ENCODE measurements at regions not wholly inside any gene's neighbourhood (a gene's known extent, or its start where the extent isn't known, plus 50 kb on each side); places are given as distances from the start of the nearest gene placed in this dataset.

GRCh38 chr10:43882711-43883110 is 234.0 kb upstream of the ZNF32 start:
- ChIA-PET CTCF (interaction anchor here (0.8 to 1.0 kb wide), 2 partner anchors 11 to 14 kb away, joined by 3 read pairs; no protein-coding TSS in a partner anchor), POLR2A (no interaction called here)
- H3K27me3 ChIP-seq (ENCODE audit: control insufficient read depth, insufficient read depth, low read length) = no peaks in the 10 kb centered on the region
- H3K4me3 ChIP-seq (ENCODE audit: low read depth, low read length) = no peak overlapping the region
- no peak for DNase-seq (ENCODE audit: low read depth)
- H3K36me3 ChIP-seq (ENCODE audit: control insufficient read depth, insufficient read depth, low read length) = no peaks in the 10 kb centered on the region
- no peak for TF ChIP-seq CTCF (IDR thresholded peaks at IDR 0.05; ENCODE audit: insufficient read depth, low read depth, low read length)

- H3K36me3 ChIP-seq (ENCODE audit: control insufficient read depth, insufficient read depth, low read length) = no peaks in the 10 kb centered on the region
- POLR2A ChIA-PET = no interaction called here
- CTCF ChIA-PET = interaction anchor here (1.0 kb wide), 1 partner anchor 12 kb away, joined by 3 read pairs; no protein-coding TSS in a partner anchor
Observed at GRCh38 chr10:43881657-43882056, 233.0 kb upstream of the ZNF32 start.

GRCh38 chr10:43880160-43880559 is 231.5 kb upstream of the ZNF32 start:
- Histone ChIP-seq H3K27me3 (ENCODE audit: control insufficient read depth, insufficient read depth, low read length) (no peaks in the 10 kb centered on the region), H3K36me3 (ENCODE audit: control insufficient read depth, insufficient read depth, low read length) (no peaks in the 10 kb centered on the region), H3K4me3 (ENCODE audit: low read depth, low read length) (no peak overlapping the region)
- ChIA-PET POLR2A (no interaction called here), CTCF (no interaction called here)
- no peak for DNase-seq (ENCODE audit: low read depth)
- TF ChIP-seq CTCF (IDR thresholded peaks at IDR 0.05; ENCODE audit: insufficient read depth, low read depth, low read length) = no peak

More at GRCh38 chr10:43881657-43882056, 233.0 kb upstream of the ZNF32 start:
- H3K4me3 ChIP-seq (ENCODE audit: low read depth, low read length) = no peak overlapping the region
- no peak for DNase-seq (ENCODE audit: low read depth)
- TF ChIP-seq CTCF (IDR thresholded peaks at IDR 0.05; ENCODE audit: insufficient read depth, low read depth, low read length) = no peak
- no peaks in the 10 kb centered on the region for H3K27me3 ChIP-seq (ENCODE audit: control insufficient read depth, insufficient read depth, low read length)

GRCh38 chr10:43879742-43880141 is 231.1 kb upstream of the ZNF32 start:
- Histone ChIP-seq H3K27me3 (ENCODE audit: control insufficient read depth, insufficient read depth, low read length) (no peaks in the 10 kb centered on the region), H3K4me3 (ENCODE audit: low read depth, low read length) (no peak overlapping the region), H3K36me3 (ENCODE audit: control insufficient read depth, insufficient read depth, low read length) (no peaks in the 10 kb centered on the region)
- ChIA-PET POLR2A (no interaction called here), CTCF (no interaction called here)
- DNase-seq (ENCODE audit: low read depth) = no peak
- no peak for TF ChIP-seq CTCF (IDR thresholded peaks at IDR 0.05; ENCODE audit: insufficient read depth, low read depth, low read length)

- POLR2A ChIA-PET = no interaction called here
- TF ChIP-seq CTCF (IDR thresholded peaks at IDR 0.05; ENCODE audit: insufficient read depth, low read depth, low read length) = no peak
Observed at GRCh38 chr10:43879162-43879561, 230.5 kb upstream of the ZNF32 start.

More at GRCh38 chr10:43879162-43879561, 230.5 kb upstream of the ZNF32 start:
- no peaks in the 10 kb centered on the region for H3K27me3 ChIP-seq (ENCODE audit: control insufficient read depth, insufficient read depth, low read length)
- no peaks in the 10 kb centered on the region for H3K36me3 ChIP-seq (ENCODE audit: control insufficient read depth, insufficient read depth, low read length)
- DNase-seq (ENCODE audit: low read depth) = no peak
- CTCF ChIA-PET = interaction anchor here (0.8 kb wide), 1 partner anchor 21 kb away, joined by 3 read pairs; no protein-coding TSS in a partner anchor
- H3K4me3 ChIP-seq (ENCODE audit: low read depth, low read length) = no peak overlapping the region
